Brain microvascular endothelial cell (primary cell): ENCODE measurements at regions not wholly inside any gene's neighbourhood (a gene's known extent, or its start where the extent isn't known, plus 50 kb on each side); places are given as distances from the start of the nearest gene placed in this dataset.

Experiments used
- DNase-seq: peaks from one replicate; pipeline ENCODE4 v3.0.0-alpha.2; 2020
- H3K27ac ChIP-seq: fragments of 250-450 bp; sonication (Bioruptor Pico); 2 replicates; pipeline ENCODE4 v1.5.1; 2020; ENCODE audit warnings: mild to moderate bottlenecking, moderate library complexity
- H3K27me3 ChIP-seq: fragments of 250-450 bp; sonication (Bioruptor Pico); replicated peaks from 2 replicates; pipeline ENCODE4 v1.5.1; 2020; ENCODE audit warnings: mild to moderate bottlenecking
- H3K36me3 ChIP-seq: fragments of 250-450 bp; sonication (Bioruptor Pico); replicated peaks from 2 replicates; pipeline ENCODE4 v1.5.1; 2020; ENCODE audit warnings: mild to moderate bottlenecking
- H3K4me3 ChIP-seq: 2 replicates; pipeline ENCODE4 v1.5.1; 2011; ENCODE audit warnings: low read depth, mild to moderate bottlenecking, control low read depth, low read length, moderate library complexity
- in situ Hi-C: cut with HindIII; loops from 2 replicates; pipeline ENCODE4 v1.10.0; 2017; ENCODE audit warnings: low sequenced_read_pairs, low pct_ligation_motif_present
- TF ChIP-seq, protein P1 (sequence below): IDR thresholded peaks from 2 replicates; pipeline ENCODE4 v1.5.1; 2011; ENCODE audit warnings: low read depth, mild to moderate bottlenecking, moderate library complexity, low read length, control low read depth, inconsistent platforms; ENCODE audit errors: missing control alignments

- in situ Hi-C loops = no loop called here
- Histone ChIP-seq H3K27ac (no peak overlapping the region), H3K36me3 (no peaks in the 10 kb centered on the region), H3K27me3 (no peaks in the 10 kb centered on the region), H3K4me3 (no peak overlapping the region)
- TF ChIP-seq, protein P1, sequence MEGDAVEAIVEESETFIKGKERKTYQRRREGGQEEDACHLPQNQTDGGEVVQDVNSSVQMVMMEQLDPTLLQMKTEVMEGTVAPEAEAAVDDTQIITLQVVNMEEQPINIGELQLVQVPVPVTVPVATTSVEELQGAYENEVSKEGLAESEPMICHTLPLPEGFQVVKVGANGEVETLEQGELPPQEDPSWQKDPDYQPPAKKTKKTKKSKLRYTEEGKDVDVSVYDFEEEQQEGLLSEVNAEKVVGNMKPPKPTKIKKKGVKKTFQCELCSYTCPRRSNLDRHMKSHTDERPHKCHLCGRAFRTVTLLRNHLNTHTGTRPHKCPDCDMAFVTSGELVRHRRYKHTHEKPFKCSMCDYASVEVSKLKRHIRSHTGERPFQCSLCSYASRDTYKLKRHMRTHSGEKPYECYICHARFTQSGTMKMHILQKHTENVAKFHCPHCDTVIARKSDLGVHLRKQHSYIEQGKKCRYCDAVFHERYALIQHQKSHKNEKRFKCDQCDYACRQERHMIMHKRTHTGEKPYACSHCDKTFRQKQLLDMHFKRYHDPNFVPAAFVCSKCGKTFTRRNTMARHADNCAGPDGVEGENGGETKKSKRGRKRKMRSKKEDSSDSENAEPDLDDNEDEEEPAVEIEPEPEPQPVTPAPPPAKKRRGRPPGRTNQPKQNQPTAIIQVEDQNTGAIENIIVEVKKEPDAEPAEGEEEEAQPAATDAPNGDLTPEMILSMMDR = no peak
- DNase-seq = no peak
Measured at GRCh38 chr9:108325406-108325805, 530.4 kb downstream of the ACTL7B start.

GRCh38 chr9:108323615-108324014 is 532.2 kb downstream of the ACTL7B start:
- H3K27ac ChIP-seq = no peak overlapping the region
- no peak overlapping the region for H3K4me3 ChIP-seq
- TF ChIP-seq, protein P1 = no peak
- H3K36me3 ChIP-seq = no peaks in the 10 kb centered on the region
- no peaks in the 10 kb centered on the region for H3K27me3 ChIP-seq
- in situ Hi-C loops = no loop called here
- DNase-seq = no peak

GRCh38 chr9:108322326-108323098 is 533.3 kb downstream of the ACTL7B start:
- Histone ChIP-seq H3K4me3 (no peak overlapping the region), H3K27me3 (no peaks in the 10 kb centered on the region), H3K27ac (no peak overlapping the region), H3K36me3 (no peaks in the 10 kb centered on the region)
- in situ Hi-C loops = no loop called here
- DNase-seq = no peak
- TF ChIP-seq, protein P1 = no peak

- Histone ChIP-seq H3K27ac (no peak overlapping the region), H3K4me3 (no peak overlapping the region), H3K27me3 (no peaks in the 10 kb centered on the region), H3K36me3 (no peaks in the 10 kb centered on the region)
- DNase-seq = no peak
- TF ChIP-seq, protein P1 = no peak
- in situ Hi-C loops = no loop called here
Measured at GRCh38 chr9:108316630-108317029, 539.2 kb downstream of the ACTL7B start.

- H3K27me3 ChIP-seq = no peaks in the 10 kb centered on the region
- TF ChIP-seq, protein P1 = no peak
- in situ Hi-C loops = no loop called here
- no peak for DNase-seq
- H3K27ac ChIP-seq = no peak overlapping the region
- H3K4me3 ChIP-seq = no peak overlapping the region
- H3K36me3 ChIP-seq = no peaks in the 10 kb centered on the region
Measured at GRCh38 chr9:108316066-108316465, 539.7 kb downstream of the ACTL7B start.

DNA sequence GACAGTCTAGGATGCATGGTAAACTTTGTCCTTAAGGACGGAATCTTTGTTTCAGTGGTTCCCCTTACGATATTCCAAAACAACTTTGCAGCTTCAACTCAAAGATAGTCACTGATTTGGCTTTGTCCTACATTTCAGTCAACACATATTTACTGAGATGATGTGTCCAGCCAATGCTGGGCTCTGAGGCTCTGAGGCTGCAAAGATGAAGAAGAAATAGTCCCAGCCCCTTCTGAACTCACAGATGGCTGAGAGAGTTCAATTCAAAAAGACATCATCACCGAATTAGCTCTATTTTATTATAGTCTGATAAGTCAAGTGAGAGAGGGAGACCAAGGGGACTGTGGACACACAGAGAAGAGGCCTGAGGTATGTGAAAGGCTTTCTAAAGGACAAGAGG is 544.0 kb downstream of the ACTL7B start:
- Histone ChIP-seq H3K27me3 (no peaks in the 10 kb centered on the region), H3K4me3 (no peak overlapping the region), H3K36me3 (no peaks in the 10 kb centered on the region), H3K27ac (no peak overlapping the region)
- TF ChIP-seq, protein P1 = no peak
- no peak for DNase-seq
- in situ Hi-C loops = no loop called here
